ENCODE measurements at regions not wholly inside any gene's neighbourhood (a gene's known extent, or its start where the extent isn't known, plus 50 kb on each side); places are given as distances from the start of the nearest gene placed in this dataset.

DNA sequence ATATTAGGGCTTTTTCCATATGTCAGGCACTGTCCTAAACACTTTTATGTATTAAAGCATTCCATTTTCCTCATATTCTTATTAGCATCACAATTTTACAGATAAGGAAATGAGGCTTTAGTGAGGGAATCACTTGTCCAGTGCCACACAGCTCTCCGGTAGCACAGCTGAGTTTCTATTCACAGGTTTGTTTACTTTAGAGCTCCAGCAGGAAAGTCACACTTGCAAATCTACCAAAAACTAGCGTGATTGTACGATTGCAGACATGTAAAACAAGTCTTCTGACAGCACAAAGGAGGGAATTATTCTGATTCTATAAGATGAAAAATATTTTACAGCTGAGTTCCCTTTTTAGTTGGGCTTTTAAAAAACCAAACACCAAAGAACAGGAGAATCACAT lies 472.1 kb downstream of the TMA16 start:
- intact Hi-C loops (cut with DNase I): no loop called here
- no peaks in the 10 kb centered on the region for H3K27me3 ChIP-seq
- no peak for DNase-seq
- H3K27ac ChIP-seq: no peak overlapping the region
- no peak for TF ChIP-seq POLR2A (IDR thresholded peaks at IDR 0.05)
- TF ChIP-seq, protein P1, sequence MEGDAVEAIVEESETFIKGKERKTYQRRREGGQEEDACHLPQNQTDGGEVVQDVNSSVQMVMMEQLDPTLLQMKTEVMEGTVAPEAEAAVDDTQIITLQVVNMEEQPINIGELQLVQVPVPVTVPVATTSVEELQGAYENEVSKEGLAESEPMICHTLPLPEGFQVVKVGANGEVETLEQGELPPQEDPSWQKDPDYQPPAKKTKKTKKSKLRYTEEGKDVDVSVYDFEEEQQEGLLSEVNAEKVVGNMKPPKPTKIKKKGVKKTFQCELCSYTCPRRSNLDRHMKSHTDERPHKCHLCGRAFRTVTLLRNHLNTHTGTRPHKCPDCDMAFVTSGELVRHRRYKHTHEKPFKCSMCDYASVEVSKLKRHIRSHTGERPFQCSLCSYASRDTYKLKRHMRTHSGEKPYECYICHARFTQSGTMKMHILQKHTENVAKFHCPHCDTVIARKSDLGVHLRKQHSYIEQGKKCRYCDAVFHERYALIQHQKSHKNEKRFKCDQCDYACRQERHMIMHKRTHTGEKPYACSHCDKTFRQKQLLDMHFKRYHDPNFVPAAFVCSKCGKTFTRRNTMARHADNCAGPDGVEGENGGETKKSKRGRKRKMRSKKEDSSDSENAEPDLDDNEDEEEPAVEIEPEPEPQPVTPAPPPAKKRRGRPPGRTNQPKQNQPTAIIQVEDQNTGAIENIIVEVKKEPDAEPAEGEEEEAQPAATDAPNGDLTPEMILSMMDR (IDR thresholded peaks at IDR 0.05): no peak
- no peaks in the 10 kb centered on the region for H3K9me3 ChIP-seq
- H3K4me3 ChIP-seq: no peak overlapping the region
- WGBS, 2 donors: 8 to 17% methylated on average over 3 of the region's 3 CpGs
- H3K4me1 ChIP-seq: no peaks in the 10 kb centered on the region
- H3K36me3 ChIP-seq: no peaks in the 10 kb centered on the region

DNA sequence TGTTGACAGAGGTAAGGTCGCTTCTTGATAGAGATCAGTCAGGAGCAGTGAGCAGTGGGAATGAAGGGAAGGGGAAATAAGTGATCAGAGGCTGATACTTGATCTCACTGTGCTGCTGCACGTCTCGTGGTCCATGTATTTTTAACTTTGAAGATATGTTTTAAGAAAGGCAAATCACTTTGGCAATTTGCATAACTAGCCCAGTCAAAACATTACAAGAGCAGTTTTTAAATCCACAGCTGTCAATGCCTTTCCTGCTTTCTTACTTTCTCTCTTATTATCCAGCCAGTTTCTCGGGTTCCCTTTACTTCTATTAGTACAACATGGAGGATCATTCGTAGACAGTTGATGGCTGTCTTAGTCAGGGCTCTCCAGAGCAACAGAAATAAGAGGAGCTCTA lies 472.8 kb downstream of the TMA16 start:
- no peak overlapping the region for H3K27ac ChIP-seq
- no peaks in the 10 kb centered on the region for H3K27me3 ChIP-seq
- H3K4me3 ChIP-seq: no peak overlapping the region
- no peaks in the 10 kb centered on the region for H3K36me3 ChIP-seq
- TF ChIP-seq POLR2A (IDR thresholded peaks at IDR 0.05): no peak
- TF ChIP-seq, protein P1 (IDR thresholded peaks at IDR 0.05): no peak
- DNase-seq: no peak
- intact Hi-C loops (cut with DNase I): no loop called here
- no peaks in the 10 kb centered on the region for H3K9me3 ChIP-seq
- H3K4me1 ChIP-seq: no peaks in the 10 kb centered on the region
- 51 to 56% methylated on average over 5 of the region's 5 CpGs for WGBS, 2 donors

DNA sequence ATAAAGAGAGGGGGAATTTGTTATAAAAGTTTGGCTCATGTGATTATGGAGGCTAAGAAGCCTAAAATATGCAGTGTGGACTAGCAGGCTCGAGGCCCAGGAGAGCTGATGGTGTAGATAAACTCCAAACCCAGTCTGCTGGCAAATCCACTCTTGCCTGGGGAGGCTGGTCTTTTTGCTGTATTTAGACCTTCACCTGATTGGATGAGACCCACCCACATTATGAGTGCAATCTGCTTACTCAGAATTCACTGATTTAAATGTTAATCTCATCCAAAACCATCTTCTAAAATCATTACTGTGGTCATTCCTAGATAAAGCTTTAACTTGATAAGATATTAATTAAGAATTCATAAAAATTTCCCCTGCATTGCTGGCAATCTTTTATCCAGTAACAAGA lies 473.2 kb downstream of the TMA16 start:
- H3K36me3 ChIP-seq: no peaks in the 10 kb centered on the region
- H3K4me1 ChIP-seq: no peaks in the 10 kb centered on the region
- 41 to 46% methylated on average over 1 of the region's 1 CpG for WGBS, 2 donors
- H3K27ac ChIP-seq: no peak overlapping the region
- no peaks in the 10 kb centered on the region for H3K27me3 ChIP-seq
- no peak for DNase-seq
- TF ChIP-seq, protein P1 (IDR thresholded peaks at IDR 0.05): no peak
- TF ChIP-seq POLR2A (IDR thresholded peaks at IDR 0.05): no peak
- H3K4me3 ChIP-seq: no peak overlapping the region
- intact Hi-C loops (cut with DNase I): no loop called here
- no peaks in the 10 kb centered on the region for H3K9me3 ChIP-seq

DNA sequence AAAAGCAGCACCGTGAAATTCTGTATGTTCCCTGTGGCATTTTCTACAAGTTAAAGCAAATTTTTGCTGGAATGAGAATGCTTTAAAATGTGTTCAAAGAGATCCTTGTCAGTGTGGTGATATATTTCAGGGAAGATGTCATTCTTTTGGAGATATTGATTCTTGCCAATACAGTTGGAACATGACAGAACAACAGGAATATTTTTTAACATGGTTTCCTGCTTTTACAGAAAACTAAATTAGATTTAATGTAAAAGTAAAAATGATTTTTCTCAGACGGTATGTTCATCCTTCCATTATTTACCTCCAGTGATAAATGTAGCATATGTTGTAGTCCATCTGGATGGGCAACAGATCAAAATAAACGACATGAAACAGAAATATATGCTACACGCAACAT lies 474.8 kb downstream of the TMA16 start:
- DNase-seq: no peak
- intact Hi-C loops (cut with DNase I): no loop called here
- H3K27me3 ChIP-seq: no peaks in the 10 kb centered on the region
- H3K4me1 ChIP-seq: no peaks in the 10 kb centered on the region
- no peaks in the 10 kb centered on the region for H3K9me3 ChIP-seq
- WGBS, 2 donors: 53 to 62% methylated on average over 4 of the region's 4 CpGs
- TF ChIP-seq POLR2A (IDR thresholded peaks at IDR 0.05): no peak
- TF ChIP-seq, protein P1 (IDR thresholded peaks at IDR 0.05): no peak
- H3K27ac ChIP-seq: no peak overlapping the region
- H3K4me3 ChIP-seq: no peak overlapping the region
- H3K36me3 ChIP-seq: no peaks in the 10 kb centered on the region

DNA sequence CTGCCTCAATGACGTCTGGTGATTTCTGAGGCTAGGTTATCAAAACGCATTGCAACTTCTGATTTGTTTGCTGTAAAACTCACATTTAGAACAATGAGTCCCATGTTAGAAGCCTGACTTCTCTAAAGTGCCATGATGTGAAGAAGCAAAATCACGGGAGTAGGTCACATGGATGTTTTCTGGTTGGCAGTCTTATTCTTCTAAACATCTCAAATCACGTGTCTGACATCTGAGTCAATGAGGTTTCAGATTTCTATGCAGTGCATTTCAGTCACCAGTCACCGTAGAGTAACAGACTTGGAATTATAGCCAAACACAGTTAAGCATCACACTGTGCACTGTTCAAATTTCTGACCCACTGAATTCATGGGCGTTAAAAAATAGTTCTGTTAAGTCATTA lies 482.1 kb downstream of the TMA16 start:
- WGBS, 2 donors: 70 to 76% methylated on average over 6 of the region's 6 CpGs
- intact Hi-C loops (cut with DNase I): no loop called here
- Histone ChIP-seq H3K4me1 (no peaks in the 10 kb centered on the region), H3K27me3 (no peaks in the 10 kb centered on the region), H3K36me3 (no peaks in the 10 kb centered on the region), H3K9me3 (no peaks in the 10 kb centered on the region), H3K4me3 (no peak overlapping the region), H3K27ac (no peak overlapping the region)
- DNase-seq: no peak
- TF ChIP-seq, protein P1 (IDR thresholded peaks at IDR 0.05): no peak
- no peak for TF ChIP-seq POLR2A (IDR thresholded peaks at IDR 0.05)
